HUDEP-2 (cell line): ENCODE measurements at regions not wholly inside any gene's neighbourhood (a gene's known extent, or its start where the extent isn't known, plus 50 kb on each side); places are given as distances from the start of the nearest gene placed in this dataset.
"Not testable (repeated sequence)": the region's sequence is repeated elsewhere in the genome, so short reads cannot be mapped to it uniquely, and the experiment has no call there.

Experiments
- DNase-seq, 76 experiments: peaks; one replicate each; lab custom pipeline; 2025; ENCODE audit not compliant: unreplicated experiment in 76 of 76; lab: John Stamatoyannopoulos, UW

- DNase-seq = no peak
These were observed 52.5 kb upstream of the RESF1 start for GRCh38 chr12:31906557-31907301.

- no peak for DNase-seq
These were observed 56.2 kb upstream of the RESF1 start for GRCh38 chr12:31903025-31903424.

- DNase-seq = no peak
These were observed 58.9 kb upstream of the RESF1 start for GRCh38 chr12:31900271-31900670.

- no peak for DNase-seq
These were observed 60.1 kb upstream of the RESF1 start for GRCh38 chr12:31899109-31899508.

GRCh38 chr12:31897781-31898503 lies 61.3 kb upstream of the RESF1 start:
- DNase-seq = peak in 52 of 76 experiments; percentile 2 to 76 (median 26)

- DNase-seq = peak in 8 of 76 experiments; percentile 2 to 57 (median 37)
These were observed 62.1 kb upstream of the RESF1 start for GRCh38 chr12:31897092-31897491.

- DNase-seq = peak in 71 of 76 experiments; percentile 10 to 96 (median 74)
These were observed 62.6 kb upstream of the RESF1 start for GRCh38 chr12:31896514-31897039.

GRCh38 chr12:31895449-31896150 lies 63.6 kb upstream of the RESF1 start:
- no peak for DNase-seq

- DNase-seq = no peak
These were observed 68.6 kb upstream of the RESF1 start for GRCh38 chr12:31890295-31891285.

GRCh38 chr12:31887109-31887811 lies 72.0 kb upstream of the RESF1 start:
- DNase-seq = no peak

- DNase-seq = not testable (repeated sequence)
These were observed 76.5 kb upstream of the RESF1 start for GRCh38 chr12:31882682-31883081.

GRCh38 chr12:31880340-31880739 lies 78.9 kb upstream of the RESF1 start:
- DNase-seq = peak in 2 of 76 experiments; percentile 6 to 22

GRCh38 chr12:31877884-31878283 lies 81.3 kb upstream of the RESF1 start:
- DNase-seq = no peak

- DNase-seq = no peak
These were observed 82.4 kb upstream of the RESF1 start for GRCh38 chr12:31876568-31877424.

- DNase-seq = no peak
These were observed 83.6 kb upstream of the RESF1 start for GRCh38 chr12:31875609-31875964.

GRCh38 chr12:31874961-31875608 lies 84.1 kb upstream of the RESF1 start:
- DNase-seq = peak in 1 of 76 experiments; percentile 4

- DNase-seq = no peak
These were observed 86.2 kb upstream of the RESF1 start for GRCh38 chr12:31872831-31873604.
